K562 (cell line): ENCODE measurements at regions not wholly inside any gene's neighbourhood (a gene's known extent, or its start where the extent isn't known, plus 50 kb on each side); places are given as distances from the start of the nearest gene placed in this dataset.

Experiments used
- ATAC-seq: fragments of 200-7000 bp; cut with Tn5 transposase; 3 replicates; pipeline ENCODE4 v1.9.1; 2020; ENCODE audit warnings: moderate library complexity
- BruUV-seq: library from RNA; stranded (reverse); fragments of 400-500 nt; replicated peaks from 2 replicates; lab custom pipeline; 2021; lab: Mats Ljungman, UMichigan
- CTCF ChIA-PET: fragments of 300-600 bp; formaldehyde crosslinking; extraction: SDS; loops from one replicate; lab custom pipeline; 2021; ENCODE audit warnings: low intra/inter-chr PET ratio; lab: Yijun Ruan, JAX
- POLR2A ChIA-PET: fragments of 300-600, 350-650 bp; sonication (Branson Sonifier 250); formaldehyde crosslinking; extraction: SDS; loops from one replicate; lab custom pipeline; 2021; ENCODE audit warnings: antibody characterized with exemption, inconsistent platforms; lab: Yijun Ruan, JAX
- DNase-seq, 4 experiments: peaks; one replicate each; pipeline versions ENCODE4 v3.0.0 to v3.0.0-alpha.2; 2011 to 2018; ENCODE audit warnings: low spot score in 3 of 4, mixed read lengths in 3 of 4; ENCODE audit errors: extremely low read depth in 1 of 4
- FAIRE-seq: peaks from 2 replicates; lab custom pipeline; 2011; peaks lifted over from hg19 to GRCh38; lab: Jason Lieb, UNC
- H2AFZ ChIP-seq: 2 replicates; pipeline ENCODE4 v1.6.0; 2011; ENCODE audit warnings: low read depth, low read length, control low read depth, inconsistent platforms
- H3K27ac ChIP-seq: fragments of 200-600 bp; 3 replicates; pipeline ENCODE4 v1.8.0; 2011; ENCODE audit warnings: low read depth, mild to moderate bottlenecking, control low read depth, inconsistent platforms, low read length, moderate library complexity, mixed read lengths; ENCODE audit errors: extremely low read depth
- H3K27me3 ChIP-seq, 2 experiments: fragments of 300-600 bp in 1 of 2; 2 replicates in 1 of 2; 3 replicates in 1 of 2; pipeline versions ENCODE4 v1.6.0 to v1.8.0; 2011; ENCODE audit warnings: inconsistent platforms in 2 of 2, low read length in 2 of 2, mild to moderate bottlenecking in 1 of 2, mixed read lengths in 1 of 2, moderate library complexity in 1 of 2; ENCODE audit not compliant: control insufficient read depth in 2 of 2, insufficient read depth in 2 of 2
- H3K36me3 ChIP-seq: fragments of 300-600 bp; 3 replicates; pipeline ENCODE4 v1.8.0; 2011; ENCODE audit warnings: mild to moderate bottlenecking, low read length, inconsistent platforms; ENCODE audit not compliant: control insufficient read depth, insufficient read depth
- H3K4me1 ChIP-seq, 2 experiments: fragments of 200-600 bp in 1 of 2; replicated peaks in 1 of 2; 2 replicates in 1 of 2; 3 replicates in 1 of 2; pipeline versions ENCODE4 v1.5.1 to v1.8.0; 2011; ENCODE audit warnings: inconsistent platforms in 2 of 2, low read length in 2 of 2, mild to moderate bottlenecking in 1 of 2, mixed read lengths in 1 of 2, moderate library complexity in 1 of 2; ENCODE audit not compliant: control insufficient read depth in 2 of 2, insufficient read depth in 2 of 2
- H3K4me2 ChIP-seq: 2 replicates; pipeline ENCODE4 v1.6.1; 2011; ENCODE audit warnings: low read length, control low read depth, inconsistent platforms, mixed read lengths; ENCODE audit not compliant: insufficient read depth
- H3K4me3 ChIP-seq: fragments of 200-600 bp; sonication (generic), shearing (Covaris generic); 2 replicates; pipeline ENCODE4 v1.5.1; 2016; ENCODE audit warnings: control low read depth, inconsistent platforms
- H3K79me2 ChIP-seq: fragments of 200-600 bp; 3 replicates; pipeline ENCODE4 v1.8.0; 2011; ENCODE audit warnings: low read length, inconsistent platforms; ENCODE audit not compliant: control insufficient read depth, insufficient read depth
- H3K9ac ChIP-seq, 2 experiments: 2 replicates each; pipeline versions ENCODE4 v1.6.0 to v1.6.1; 2011; ENCODE audit warnings: low read depth in 2 of 2, low read length in 2 of 2, control low read depth in 1 of 2, inconsistent platforms in 1 of 2, mild to moderate bottlenecking in 1 of 2, mixed read lengths in 1 of 2; ENCODE audit not compliant: insufficient read depth in 1 of 2
- H3K9me1 ChIP-seq: one replicate; pipeline ENCODE4 v1.6.0; 2011; ENCODE audit warnings: inconsistent platforms, mild to moderate bottlenecking, low read length, moderate library complexity; ENCODE audit not compliant: control insufficient read depth, insufficient read depth
- H3K9me3 ChIP-seq: replicated peaks from 2 replicates; pipeline ENCODE4 v1.5.1; 2011; ENCODE audit warnings: low read depth, low read length, inconsistent platforms; ENCODE audit not compliant: control insufficient read depth, insufficient read depth
- H4K20me1 ChIP-seq: replicated peaks from 2 replicates; pipeline ENCODE4 v1.6.1; 2011; ENCODE audit warnings: low read length, inconsistent platforms, mixed read lengths; ENCODE audit not compliant: control insufficient read depth, insufficient read depth
- CBX1 ChIP-seq: sonication (generic); IDR thresholded peaks from 2 replicates; pipeline ENCODE4 v1.6.1; 2016; ENCODE audit warnings: antibody characterized with exemption, low read depth, mild to moderate bottlenecking
- MTA3 ChIP-seq: fragments of 450-650 bp; formaldehyde crosslinking; IDR thresholded peaks from 2 replicates; pipeline ENCODE4 v1.6.1; 2017; ENCODE audit warnings: mild to moderate bottlenecking, borderline replicate concordance
- RAD21 ChIP-seq, 2 experiments: fragments of 250-450 bp in 1 of 2; fragments of 450-650 bp in 1 of 2; sonication (Bioruptor Pico) in 1 of 2; formaldehyde crosslinking in 1 of 2; IDR thresholded peaks in 1 of 2; conservative IDR thresholded peaks in 1 of 2; 2 replicates each; pipeline versions ENCODE4 v1.4.0 to v1.8.0; 2020 to 2022; ENCODE audit warnings: mild to moderate bottlenecking in 2 of 2, moderate library complexity in 1 of 2
- WGBS: fragments of 100-300 bp; shearing (Covaris generic); methylation state at CpG from one replicate; pipeline ENCODE4 v1.1.6; 2016; ENCODE audit warnings: low coverage, mixed read lengths; ENCODE audit not compliant: insufficient coverage; ENCODE audit errors: missing lambda C conversion rate; 5-methylcytosine and 5-hydroxymethylcytosine counted together
- in situ Hi-C: fragments of 300-500 bp; cut with MboI; formaldehyde crosslinking; loops from 4 replicates; pipeline ENCODE4 v1.15.0; 2018; ENCODE audit warnings: inconsistent platforms, mixed read lengths
- intact Hi-C: fragments of 100-400 bp; cut with micrococcal nuclease; formaldehyde crosslinking; loops from 2 replicates; pipeline ENCODE4 v1.14.2; 2022
- TF ChIP-seq, protein P1 (sequence below), 2 experiments: fragments of 450-650 bp; IDR thresholded peaks; 2 replicates each; pipeline ENCODE4 v1.6.1; 2018; ENCODE audit warnings: mild to moderate bottlenecking in 2 of 2, low read depth in 1 of 2; ENCODE audit not compliant: partially characterized antibody in 2 of 2
- TF ChIP-seq, protein P2 (sequence below), 3 experiments: IDR thresholded peaks in 2 of 3; conservative IDR thresholded peaks in 1 of 3; 2 replicates each; pipeline ENCODE4 v1.5.1; 2011 to 2012; ENCODE audit warnings: low read length in 3 of 3, mild to moderate bottlenecking in 3 of 3, control low read depth in 2 of 3, improper control_type of control experiment in 1 of 3, inconsistent platforms in 1 of 3, low read depth in 1 of 3, mixed read lengths in 1 of 3, moderate library complexity in 1 of 3; ENCODE audit not compliant: insufficient read depth in 2 of 3

DNA sequence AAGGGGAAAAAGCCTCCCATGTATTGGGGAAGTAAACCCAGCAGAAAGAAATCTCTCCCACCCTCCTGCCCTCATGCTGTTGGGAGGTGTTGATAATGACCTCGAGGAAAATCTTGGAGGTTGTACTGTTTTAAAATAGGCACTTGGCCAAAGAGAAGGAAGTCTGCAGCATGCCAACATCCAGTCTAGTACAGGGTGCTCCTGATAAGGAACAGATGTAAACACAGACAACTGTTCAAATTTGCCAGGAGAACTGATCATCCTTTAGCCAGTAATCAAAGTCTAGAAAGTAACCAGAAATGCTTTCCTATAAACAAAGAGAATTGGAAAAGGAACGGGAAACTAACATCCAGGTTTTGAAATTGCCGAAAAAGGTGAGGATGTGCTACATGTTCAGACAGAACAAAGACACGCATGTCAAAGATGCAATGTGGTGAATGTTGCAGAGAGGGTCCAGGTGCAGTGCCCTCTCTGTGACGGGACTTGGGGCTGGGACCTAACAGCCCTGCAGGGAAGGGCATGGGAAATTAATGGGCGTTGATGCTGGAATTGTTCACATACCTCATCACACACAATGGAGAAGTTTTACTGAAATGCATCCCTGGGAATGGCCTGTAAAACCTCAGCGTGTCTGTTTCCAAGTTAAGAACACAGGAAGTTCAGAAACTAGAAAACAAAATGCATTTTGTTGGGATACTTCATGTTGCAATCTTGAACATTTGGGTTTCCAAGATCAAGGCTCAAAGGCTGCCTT lies 125.7 kb upstream of the RND3 start (continued):
- TF ChIP-seq, protein P1, sequence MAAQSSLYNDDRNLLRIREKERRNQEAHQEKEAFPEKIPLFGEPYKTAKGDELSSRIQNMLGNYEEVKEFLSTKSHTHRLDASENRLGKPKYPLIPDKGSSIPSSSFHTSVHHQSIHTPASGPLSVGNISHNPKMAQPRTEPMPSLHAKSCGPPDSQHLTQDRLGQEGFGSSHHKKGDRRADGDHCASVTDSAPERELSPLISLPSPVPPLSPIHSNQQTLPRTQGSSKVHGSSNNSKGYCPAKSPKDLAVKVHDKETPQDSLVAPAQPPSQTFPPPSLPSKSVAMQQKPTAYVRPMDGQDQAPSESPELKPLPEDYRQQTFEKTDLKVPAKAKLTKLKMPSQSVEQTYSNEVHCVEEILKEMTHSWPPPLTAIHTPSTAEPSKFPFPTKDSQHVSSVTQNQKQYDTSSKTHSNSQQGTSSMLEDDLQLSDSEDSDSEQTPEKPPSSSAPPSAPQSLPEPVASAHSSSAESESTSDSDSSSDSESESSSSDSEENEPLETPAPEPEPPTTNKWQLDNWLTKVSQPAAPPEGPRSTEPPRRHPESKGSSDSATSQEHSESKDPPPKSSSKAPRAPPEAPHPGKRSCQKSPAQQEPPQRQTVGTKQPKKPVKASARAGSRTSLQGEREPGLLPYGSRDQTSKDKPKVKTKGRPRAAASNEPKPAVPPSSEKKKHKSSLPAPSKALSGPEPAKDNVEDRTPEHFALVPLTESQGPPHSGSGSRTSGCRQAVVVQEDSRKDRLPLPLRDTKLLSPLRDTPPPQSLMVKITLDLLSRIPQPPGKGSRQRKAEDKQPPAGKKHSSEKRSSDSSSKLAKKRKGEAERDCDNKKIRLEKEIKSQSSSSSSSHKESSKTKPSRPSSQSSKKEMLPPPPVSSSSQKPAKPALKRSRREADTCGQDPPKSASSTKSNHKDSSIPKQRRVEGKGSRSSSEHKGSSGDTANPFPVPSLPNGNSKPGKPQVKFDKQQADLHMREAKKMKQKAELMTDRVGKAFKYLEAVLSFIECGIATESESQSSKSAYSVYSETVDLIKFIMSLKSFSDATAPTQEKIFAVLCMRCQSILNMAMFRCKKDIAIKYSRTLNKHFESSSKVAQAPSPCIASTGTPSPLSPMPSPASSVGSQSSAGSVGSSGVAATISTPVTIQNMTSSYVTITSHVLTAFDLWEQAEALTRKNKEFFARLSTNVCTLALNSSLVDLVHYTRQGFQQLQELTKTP (IDR thresholded peaks at IDR 0.05; ENCODE audit: low read depth in 1 of 2, partially characterized antibody in 2 of 2): no peak
- TF ChIP-seq, all 486 proteins: peak for 0

DNA sequence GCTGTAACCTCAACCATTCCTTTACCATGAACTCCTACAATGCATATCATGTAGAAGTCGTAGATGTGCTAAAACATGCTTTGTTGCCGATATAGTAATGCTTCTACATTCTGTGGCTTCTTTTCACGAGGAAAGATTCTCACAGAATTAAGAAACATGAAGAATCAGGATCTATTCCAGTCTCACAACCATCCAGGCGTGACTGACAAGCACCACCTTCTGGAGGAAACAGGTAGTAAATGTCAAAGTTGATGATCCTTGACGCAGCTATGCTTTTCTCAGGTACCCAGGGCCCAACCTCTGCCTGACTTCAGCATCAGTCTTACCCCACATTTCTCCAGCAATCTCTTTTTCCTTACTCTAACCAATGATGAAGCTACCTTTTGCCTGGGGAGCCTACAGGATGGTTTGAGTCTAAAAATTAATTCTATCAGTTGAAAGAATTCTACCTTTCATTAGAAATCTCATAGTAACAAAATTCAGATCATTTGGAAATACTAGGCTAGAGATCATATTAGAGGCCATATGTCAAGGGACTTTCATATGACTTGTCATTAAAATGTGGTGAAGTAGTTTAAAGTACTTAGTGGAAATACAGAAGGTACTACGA lies 123.3 kb upstream of the RND3 start:
- no peaks in the 10 kb centered on the region for H4K20me1 ChIP-seq
- TF ChIP-seq, protein P2, sequence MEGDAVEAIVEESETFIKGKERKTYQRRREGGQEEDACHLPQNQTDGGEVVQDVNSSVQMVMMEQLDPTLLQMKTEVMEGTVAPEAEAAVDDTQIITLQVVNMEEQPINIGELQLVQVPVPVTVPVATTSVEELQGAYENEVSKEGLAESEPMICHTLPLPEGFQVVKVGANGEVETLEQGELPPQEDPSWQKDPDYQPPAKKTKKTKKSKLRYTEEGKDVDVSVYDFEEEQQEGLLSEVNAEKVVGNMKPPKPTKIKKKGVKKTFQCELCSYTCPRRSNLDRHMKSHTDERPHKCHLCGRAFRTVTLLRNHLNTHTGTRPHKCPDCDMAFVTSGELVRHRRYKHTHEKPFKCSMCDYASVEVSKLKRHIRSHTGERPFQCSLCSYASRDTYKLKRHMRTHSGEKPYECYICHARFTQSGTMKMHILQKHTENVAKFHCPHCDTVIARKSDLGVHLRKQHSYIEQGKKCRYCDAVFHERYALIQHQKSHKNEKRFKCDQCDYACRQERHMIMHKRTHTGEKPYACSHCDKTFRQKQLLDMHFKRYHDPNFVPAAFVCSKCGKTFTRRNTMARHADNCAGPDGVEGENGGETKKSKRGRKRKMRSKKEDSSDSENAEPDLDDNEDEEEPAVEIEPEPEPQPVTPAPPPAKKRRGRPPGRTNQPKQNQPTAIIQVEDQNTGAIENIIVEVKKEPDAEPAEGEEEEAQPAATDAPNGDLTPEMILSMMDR (IDR thresholded peaks at IDR 0.05 in 2 of 3, conservative IDR thresholded peaks at IDR 0.05 in 1 of 3; ENCODE audit: insufficient read depth in 2 of 3, low read depth in 1 of 3, low read length in 3 of 3): peak in 2 of 3 experiments; percentile 24 to 37; a peak in 2 of 6 replicates
- TF ChIP-seq RAD21 (CRISPR knock-in tag; conservative IDR thresholded peaks at IDR 0.05 in 1 of 2, IDR thresholded peaks at IDR 0.05 in 1 of 2): peak; percentile 52 to 56
- no peak for TF ChIP-seq MTA3
- TF ChIP-seq CBX1: no peak
- TF ChIP-seq, all 486 proteins: peak for 2
- in situ Hi-C loops (no loop called here), intact Hi-C loops (no loop called here)
- ChIA-PET CTCF (no interaction called here), POLR2A (no interaction called here)
- H3K4me2 ChIP-seq: no peak overlapping the region
- ATAC-seq (no peak), DNase-seq (peak in 3 of 4 experiments; percentile 13 to 46 (median 38)), FAIRE-seq (no peak)
- no peak overlapping the region for H3K27ac ChIP-seq
- no peaks in the 10 kb centered on the region for H3K9me1 ChIP-seq
- H3K36me3 ChIP-seq: no peaks in the 10 kb centered on the region
- H3K9ac ChIP-seq: no peak overlapping the region
- H3K79me2 ChIP-seq: no peaks in the 10 kb centered on the region
- no peaks in the 10 kb centered on the region; the same call in 1 of the 2 replicates for H3K9me3 ChIP-seq
- BruUV-seq: no TSS peak
- no peak overlapping the region for H2AFZ ChIP-seq
- H3K4me3 ChIP-seq: no peak overlapping the region
- H3K27me3 ChIP-seq: no peaks in the 10 kb centered on the region
- H3K4me1 ChIP-seq: no peaks in the 10 kb centered on the region
- WGBS: under 1% methylated on average over 6 of the region's 6 CpGs
